Pancreas (tissue), 10 donors: ENCODE measurements at regions not wholly inside any gene's neighbourhood (a gene's known extent, or its start where the extent isn't known, plus 50 kb on each side); places are given as distances from the start of the nearest gene placed in this dataset.

ENCODE experiments used
- ATAC-seq, 4 donors: fragments of 200-7000 bp; cut with Tn5 transposase; one replicate each; pipeline versions ENCODE4 v1.8.0 to v1.9.1; 2020; ENCODE audit warnings: mild to moderate bottlenecking in 4 of 4, moderate library complexity in 4 of 4
- DNase-seq, 6 donors: peaks; one replicate each; pipeline ENCODE4 v3.0.0-alpha.2; 2020
- FAIRE-seq: peaks from 2 replicates; lab custom pipeline; 2012; peaks lifted over from hg19 to GRCh38; lab: Jason Lieb, UNC
- H3K27ac ChIP-seq, 4 donors: fragments of 200-600 bp; sonication (generic); 1 replicate in 3 of 4; 2 replicates in 1 of 4; pipeline versions ENCODE4 v1.5.0 to v1.8.0; 2020
- H3K27me3 ChIP-seq, 4 donors: fragments of 200-600 bp; one replicate each; pipeline ENCODE4 v1.8.0; 2021
- H3K36me3 ChIP-seq, 3 donors: fragments of 200-600 bp; sonication (generic) in 1 of 3; one replicate each; pipeline versions ENCODE4 v1.5.0 to v1.8.0; 2020 to 2021
- H3K4me1 ChIP-seq, 3 donors: fragments of 200-600 bp; one replicate each; pipeline ENCODE4 v1.8.0; 2021
- H3K4me3 ChIP-seq, 4 donors: fragments of 200-600 bp; sonication (generic) in 2 of 4; one replicate each; pipeline versions ENCODE4 v1.5.0 to v1.8.0; 2020 to 2021
- H3K9me3 ChIP-seq, 4 donors: fragments of 200-600 bp; one replicate each; pipeline ENCODE4 v1.8.0; 2021
- WGBS, 2 donors: extraction: QIAGEN DNeasy Blood & Tissue Kit; methylation state at CpG; one replicate each; pipeline ENCODE4 v1.1.7; 2013; 5-methylcytosine and 5-hydroxymethylcytosine counted together
- intact Hi-C, 3 donors: fragments of 100-400 bp; cut with DNase I; formaldehyde crosslinking; loops; one replicate each; pipeline versions ENCODE4 v1.11.1 to v1.14.2; 2022
- TF ChIP-seq, protein P1 (sequence below), 4 donors: fragments of 200-600 bp; sonication (generic) in 3 of 4; IDR thresholded peaks; one replicate each; pipeline versions ENCODE4 v1.5.0 to v1.8.0; 2021; ENCODE audit warnings: antibody characterized with exemption in 4 of 4
- donor health status: healthy with polysubstance abuse.
- donor health status: DM: no; HTN: no; CAD: no; lungs with moderate emphysema.
- donor health status: DM: no; HTN: no; CAD: no.
- donor health status: control.
- donor health status: control.
- donor health status: Bipolar disorder and iron deficiency.
- donor health status: DM: yes; HTN: yes; CAD: no.
- donor health status: DM: no; HTN: no; CAD: no.
- donor health status: DM: no; HTN: no; CAD: no.
- donor health status: DM: yes; HTN: yes; CAD: no.

DNA sequence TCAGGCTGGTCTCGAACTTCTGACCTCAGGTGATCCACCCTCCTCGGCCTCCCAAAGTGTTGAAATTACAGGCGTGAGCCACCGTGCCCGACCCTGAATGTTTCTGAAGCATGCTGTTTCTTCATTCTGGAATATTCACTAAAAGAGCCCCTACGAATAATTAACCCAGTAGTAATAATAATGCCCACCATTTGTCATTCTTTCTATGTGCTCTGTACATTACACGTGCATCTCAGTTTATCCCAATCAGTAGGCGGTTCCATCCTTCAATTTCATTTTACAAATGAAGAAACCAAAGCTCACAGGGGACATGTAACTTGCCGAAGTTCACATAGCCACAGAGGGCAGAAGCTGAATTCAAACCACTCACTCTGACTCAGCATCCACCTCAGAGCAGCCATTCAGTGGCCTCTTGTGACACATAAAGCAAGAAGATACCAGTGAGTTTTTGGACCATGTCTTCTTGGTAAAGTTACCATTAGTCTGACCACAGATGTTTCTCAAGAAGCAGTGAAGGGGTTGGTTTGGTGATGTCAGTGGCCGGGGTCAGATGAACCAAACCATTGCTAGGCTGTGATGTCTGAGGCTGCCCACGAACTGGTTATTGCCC is 71.9 kb upstream of the DUSP5 start:
- TF ChIP-seq, protein P1, sequence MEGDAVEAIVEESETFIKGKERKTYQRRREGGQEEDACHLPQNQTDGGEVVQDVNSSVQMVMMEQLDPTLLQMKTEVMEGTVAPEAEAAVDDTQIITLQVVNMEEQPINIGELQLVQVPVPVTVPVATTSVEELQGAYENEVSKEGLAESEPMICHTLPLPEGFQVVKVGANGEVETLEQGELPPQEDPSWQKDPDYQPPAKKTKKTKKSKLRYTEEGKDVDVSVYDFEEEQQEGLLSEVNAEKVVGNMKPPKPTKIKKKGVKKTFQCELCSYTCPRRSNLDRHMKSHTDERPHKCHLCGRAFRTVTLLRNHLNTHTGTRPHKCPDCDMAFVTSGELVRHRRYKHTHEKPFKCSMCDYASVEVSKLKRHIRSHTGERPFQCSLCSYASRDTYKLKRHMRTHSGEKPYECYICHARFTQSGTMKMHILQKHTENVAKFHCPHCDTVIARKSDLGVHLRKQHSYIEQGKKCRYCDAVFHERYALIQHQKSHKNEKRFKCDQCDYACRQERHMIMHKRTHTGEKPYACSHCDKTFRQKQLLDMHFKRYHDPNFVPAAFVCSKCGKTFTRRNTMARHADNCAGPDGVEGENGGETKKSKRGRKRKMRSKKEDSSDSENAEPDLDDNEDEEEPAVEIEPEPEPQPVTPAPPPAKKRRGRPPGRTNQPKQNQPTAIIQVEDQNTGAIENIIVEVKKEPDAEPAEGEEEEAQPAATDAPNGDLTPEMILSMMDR (IDR thresholded peaks at IDR 0.05) = no peak
- intact Hi-C loops = no loop called here
- no peak for FAIRE-seq

DNA sequence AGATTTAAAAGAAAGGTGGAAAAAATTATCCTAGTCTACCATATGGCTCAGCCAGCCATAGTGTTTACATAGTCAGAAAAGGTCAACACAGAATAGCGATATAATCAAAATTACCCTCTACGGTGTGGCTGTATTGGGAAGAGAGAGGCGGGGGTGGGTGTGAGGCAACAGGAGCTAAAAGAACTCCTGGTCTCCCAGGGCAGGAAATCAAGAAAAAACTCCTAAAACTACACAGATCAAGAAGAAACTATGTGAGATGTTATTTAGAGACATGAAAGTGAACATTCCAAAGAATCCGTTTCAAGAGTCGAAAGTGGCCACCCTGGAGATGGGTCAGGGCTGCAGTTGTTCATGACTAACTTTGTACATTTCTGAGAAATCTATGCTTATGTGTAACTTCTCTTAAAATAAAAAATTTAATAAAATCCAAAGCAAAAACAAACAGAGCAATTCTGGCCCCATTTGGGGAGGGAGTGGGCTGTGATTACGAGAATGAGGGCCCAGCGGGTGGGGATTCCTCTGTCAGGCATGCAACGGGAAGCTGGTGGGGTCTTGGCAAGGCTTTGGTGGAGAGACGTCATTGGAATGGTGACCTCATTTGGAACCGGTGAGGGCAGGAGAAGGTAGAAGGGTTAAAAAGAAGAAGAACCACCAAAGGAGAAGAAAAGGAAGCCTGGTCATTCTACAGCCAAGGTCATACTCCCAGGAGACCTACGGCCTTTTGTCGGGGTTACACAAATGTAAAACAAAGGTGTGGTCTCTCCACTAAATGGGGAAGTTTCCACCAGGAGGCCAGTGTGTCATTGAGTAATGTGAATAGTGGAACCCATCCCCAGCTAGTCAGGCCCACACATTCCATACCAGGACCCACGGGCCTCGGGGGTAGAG is 71.2 kb upstream of the DUSP5 start:
- Histone ChIP-seq H3K36me3 (no peaks in the 10 kb centered on the region), H3K9me3 (no peaks in the 10 kb centered on the region), H3K27ac (peak overlapping the region in 1 of 4 donors; percentile 8), H3K4me3 (no peak overlapping the region), H3K4me1 (peaks cover 0 to 5% (median 0%) of the 10 kb centered on the region in 3 donors), H3K27me3 (no peaks in the 10 kb centered on the region)
- TF ChIP-seq, protein P1 (IDR thresholded peaks at IDR 0.05) = no peak
- ATAC-seq = peak; percentile 80 to 92 (median 88)
- 66 to 68% methylated on average over 14 of the region's 14 CpGs for WGBS, 2 donors
- intact Hi-C loops = no loop called here
- DNase-seq = peak in 2 of 6 donors; percentile 19 to 43
- no peak for FAIRE-seq

More for the DNA sequence above, 71.9 kb upstream of the DUSP5 start:
- 76 to 77% methylated on average over 11 of the region's 11 CpGs for WGBS, 2 donors
- H3K27me3 ChIP-seq = no peaks in the 10 kb centered on the region
- H3K9me3 ChIP-seq = no peaks in the 10 kb centered on the region
- peak overlapping the region in 1 of 4 donors; percentile 27 for H3K27ac ChIP-seq
- DNase-seq (no peak), ATAC-seq (peak in 3 of 4 donors; percentile 33 to 52 (median 48))
- H3K4me1 ChIP-seq = peaks cover 0 to 5% (median 0%) of the 10 kb centered on the region in 3 donors
- no peaks in the 10 kb centered on the region for H3K36me3 ChIP-seq
- no peak overlapping the region for H3K4me3 ChIP-seq

DNA sequence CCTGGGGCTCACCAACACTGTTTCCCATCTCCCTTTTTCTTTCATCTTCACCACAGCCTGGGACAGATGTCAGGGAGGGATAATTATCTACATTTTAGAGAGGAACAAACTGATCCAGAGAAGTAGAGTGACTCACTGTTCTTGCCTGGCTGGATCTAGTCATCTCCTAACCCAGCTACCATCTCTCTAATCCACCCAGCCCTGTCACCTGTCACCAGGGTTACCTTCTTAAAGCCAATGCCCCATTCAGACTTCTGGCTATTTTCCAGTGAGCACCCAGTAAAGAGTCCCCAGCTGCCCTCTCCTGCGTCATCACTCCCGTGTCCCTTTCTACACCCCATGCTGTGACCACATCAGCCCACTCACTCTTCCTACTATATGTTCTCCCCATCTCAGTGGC is 68.4 kb upstream of the DUSP5 start:
- FAIRE-seq (no peak), DNase-seq (no peak), ATAC-seq (no peak)
- peaks cover 0 to 5% (median 0%) of the 10 kb centered on the region in 3 donors for H3K4me1 ChIP-seq
- TF ChIP-seq, protein P1 (IDR thresholded peaks at IDR 0.05) = no peak
- 61 to 75% methylated on average over 2 of the region's 2 CpGs for whole genome bisulfite sequencing, 2 donors
- H3K9me3 ChIP-seq = no peaks in the 10 kb centered on the region
- intact Hi-C loops = no loop called here
- no peak overlapping the region for H3K4me3 ChIP-seq
- no peaks in the 10 kb centered on the region for H3K27me3 ChIP-seq
- H3K27ac ChIP-seq = no peak overlapping the region
- H3K36me3 ChIP-seq = no peaks in the 10 kb centered on the region

DNA sequence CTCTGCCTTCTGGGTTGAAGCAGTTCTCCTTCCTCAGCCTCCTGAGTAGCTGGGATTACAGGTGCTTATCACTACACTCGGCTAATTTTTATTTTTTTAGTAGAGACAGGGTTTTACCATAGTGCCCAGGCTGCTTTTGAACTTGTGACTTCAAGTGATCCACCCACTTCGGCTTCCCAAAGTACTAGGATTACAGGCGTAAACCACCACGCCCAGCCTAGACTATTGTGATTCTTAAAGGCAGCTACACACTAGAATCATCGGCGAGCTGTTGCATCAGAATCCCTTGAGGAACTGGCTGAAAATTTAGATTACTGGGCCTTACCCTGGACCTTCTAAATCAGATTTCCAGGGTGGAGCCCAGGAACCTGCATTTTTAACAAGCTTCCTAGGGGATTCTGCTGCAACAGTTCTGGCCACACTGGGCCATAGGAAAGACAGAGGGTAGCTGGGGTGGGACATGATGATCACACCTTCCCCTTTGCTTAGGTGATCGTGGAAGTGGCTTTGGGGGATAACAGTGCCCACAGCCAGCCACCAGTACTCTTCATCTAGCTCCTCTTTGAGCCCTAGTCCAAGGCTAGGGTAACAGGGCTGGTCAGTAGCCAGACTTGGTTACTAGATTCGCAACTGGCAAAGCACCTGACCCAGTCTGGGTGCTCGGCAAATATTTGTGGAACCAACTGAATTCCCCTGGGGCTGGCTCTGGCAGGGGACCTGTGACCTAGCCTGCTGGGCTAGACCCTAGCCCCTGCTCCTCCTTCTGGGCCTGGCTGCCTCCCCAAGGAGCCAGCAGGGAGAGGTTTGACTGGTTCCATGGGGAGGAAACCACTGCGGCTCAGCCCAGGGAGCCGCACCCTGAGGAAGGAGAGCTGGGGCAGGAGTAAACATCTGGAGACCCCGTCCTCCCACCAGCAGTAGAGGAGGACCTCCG is 67.1 kb upstream of the DUSP5 start:
- WGBS, 2 donors = 89 to 92% methylated on average over 13 of the region's 13 CpGs
- no peak overlapping the region for H3K4me3 ChIP-seq
- peaks cover 0 to 5% (median 0%) of the 10 kb centered on the region in 3 donors for H3K4me1 ChIP-seq
- ATAC-seq (no peak), DNase-seq (peak in 1 of 6 donors; percentile 34), FAIRE-seq (no peak)
- intact Hi-C loops = no loop called here
- H3K27ac ChIP-seq = no peak overlapping the region
- no peaks in the 10 kb centered on the region for H3K36me3 ChIP-seq
- H3K27me3 ChIP-seq = no peaks in the 10 kb centered on the region
- TF ChIP-seq, protein P1 (IDR thresholded peaks at IDR 0.05) = no peak
- H3K9me3 ChIP-seq = no peaks in the 10 kb centered on the region
